Loucy (cell line): ENCODE measurements at regions not wholly inside any gene's neighbourhood (a gene's known extent, or its start where the extent isn't known, plus 50 kb on each side); places are given as distances from the start of the nearest gene placed in this dataset.

Experiments
- H2AFZ ChIP-seq: fragments of 200-600 bp; sonication (generic); 2 replicates; pipeline ENCODE4 v1.6.0; 2016; ENCODE audit warnings: antibody characterized with exemption, mild to moderate bottlenecking, low read length, moderate library complexity
- H3F3A ChIP-seq: fragments of 200-600 bp; 2 replicates; pipeline ENCODE4 v1.6.0; 2016; ENCODE audit warnings: antibody characterized with exemption, low read depth, mild to moderate bottlenecking
- H3K27me3 ChIP-seq: fragments of 200-600 bp; sonication (generic); 2 replicates; pipeline ENCODE4 v1.6.1; 2014; ENCODE audit warnings: low read length, mild to moderate bottlenecking; ENCODE audit not compliant: insufficient read depth, poor library complexity, severe bottlenecking
- H3K36me3 ChIP-seq: fragments of 200-600 bp; sonication (generic); 2 replicates; pipeline ENCODE4 v1.6.1; 2016; ENCODE audit warnings: low read length; ENCODE audit not compliant: insufficient read depth
- H3K4me1 ChIP-seq: fragments of 200-600 bp; sonication (generic); 2 replicates; pipeline ENCODE4 v1.5.1; 2014; ENCODE audit warnings: low read length, mild to moderate bottlenecking; ENCODE audit not compliant: insufficient read depth, poor library complexity, severe bottlenecking
- H3K4me2 ChIP-seq: fragments of 200-600 bp; sonication (generic); 2 replicates; pipeline ENCODE4 v1.6.0; 2014; ENCODE audit warnings: antibody characterized with exemption, low read length, low read depth, mild to moderate bottlenecking; ENCODE audit not compliant: poor library complexity, severe bottlenecking
- H3K4me3 ChIP-seq: fragments of 200-600 bp; sonication (generic); 2 replicates; pipeline ENCODE4 v1.5.1; 2014; ENCODE audit warnings: low read length, mild to moderate bottlenecking, mixed read lengths; ENCODE audit not compliant: poor library complexity, severe bottlenecking
- H3K79me2 ChIP-seq: fragments of 200-600 bp; sonication (generic); 2 replicates; pipeline ENCODE4 v1.6.1; 2014; ENCODE audit warnings: low read length; ENCODE audit not compliant: insufficient read depth
- H3K9ac ChIP-seq: fragments of 200-600 bp; sonication (generic); 2 replicates; pipeline ENCODE4 v1.6.0; 2014; ENCODE audit warnings: mild to moderate bottlenecking, low read depth, low read length, moderate library complexity; ENCODE audit not compliant: poor library complexity, severe bottlenecking
- H3K9me2 ChIP-seq: fragments of 200-600 bp; sonication (generic); replicated peaks from 2 replicates; pipeline ENCODE4 v1.6.1; 2016; ENCODE audit warnings: low read depth, low read length, mixed read lengths
- H3K9me3 ChIP-seq: fragments of 200-600 bp; sonication (generic); 2 replicates; pipeline ENCODE4 v1.6.1; 2014; ENCODE audit warnings: mild to moderate bottlenecking, antibody characterized with exemption, low read length, low read depth; ENCODE audit not compliant: insufficient read depth
- H4K20me1 ChIP-seq: fragments of 200-600 bp; sonication (generic); 2 replicates; pipeline ENCODE4 v1.6.0; 2014; ENCODE audit warnings: antibody characterized with exemption, low read length, mild to moderate bottlenecking; ENCODE audit not compliant: insufficient read depth, poor library complexity, severe bottlenecking
- CTCF ChIP-seq: fragments of 200-600 bp; sonication (generic); conservative IDR thresholded peaks from 2 replicates; pipeline ENCODE4 v1.5.1; 2014; ENCODE audit warnings: mild to moderate bottlenecking, antibody characterized with exemption, low read length
- EZH2phosphoT487 ChIP-seq: fragments of 200-600 bp; IDR thresholded peaks from 2 replicates; pipeline ENCODE4 v1.6.1; 2018; ENCODE audit warnings: antibody characterized with exemption, mild to moderate bottlenecking, moderate library complexity, borderline replicate concordance

- H2AFZ ChIP-seq = no peak overlapping the region
- no peaks in the 10 kb centered on the region for H3K9me2 ChIP-seq
- TF ChIP-seq CTCF (no peak), EZH2phosphoT487 (no peak)
- H3K9me3 ChIP-seq = no peaks in the 10 kb centered on the region
- no peak overlapping the region for H3K4me3 ChIP-seq
- no peaks in the 10 kb centered on the region for H3K79me2 ChIP-seq
- H3K9ac ChIP-seq = no peak overlapping the region
- no peaks in the 10 kb centered on the region for H3K27me3 ChIP-seq
- H3K4me1 ChIP-seq = no peaks in the 10 kb centered on the region
- no peaks in the 10 kb centered on the region for H3K36me3 ChIP-seq
- H3K4me2 ChIP-seq = no peak overlapping the region
- no peaks in the 10 kb centered on the region for H3F3A ChIP-seq
- H4K20me1 ChIP-seq = no peaks in the 10 kb centered on the region
These were observed 1217.6 kb downstream of the JRKL start for GRCh38 chr11:97607291-97608000.

GRCh38 chr11:97610000-97610399, 1220.2 kb downstream of the JRKL start:
- Histone ChIP-seq H3K9me3 (no peaks in the 10 kb centered on the region), H4K20me1 (no peaks in the 10 kb centered on the region), H3K9ac (no peak overlapping the region), H3K4me3 (no peak overlapping the region), H3F3A (no peaks in the 10 kb centered on the region), H3K4me1 (no peaks in the 10 kb centered on the region), H2AFZ (no peak overlapping the region), H3K79me2 (no peaks in the 10 kb centered on the region), H3K27me3 (no peaks in the 10 kb centered on the region), H3K36me3 (no peaks in the 10 kb centered on the region), H3K4me2 (no peak overlapping the region), H3K9me2 (no peaks in the 10 kb centered on the region)
- TF ChIP-seq CTCF (no peak), EZH2phosphoT487 (no peak)

- Histone ChIP-seq H3K4me2 (no peak overlapping the region), H4K20me1 (no peaks in the 10 kb centered on the region), H3K9me3 (no peaks in the 10 kb centered on the region), H3K27me3 (no peaks in the 10 kb centered on the region), H3K9ac (no peak overlapping the region), H3K79me2 (no peaks in the 10 kb centered on the region), H3F3A (no peaks in the 10 kb centered on the region), H3K9me2 (no peaks in the 10 kb centered on the region), H2AFZ (no peak overlapping the region), H3K4me3 (no peak overlapping the region), H3K36me3 (no peaks in the 10 kb centered on the region), H3K4me1 (no peaks in the 10 kb centered on the region)
- TF ChIP-seq CTCF = no peak
- TF ChIP-seq EZH2phosphoT487 = no peak
These were observed 1221.0 kb downstream of the JRKL start for GRCh38 chr11:97610854-97611253.
